HG03342 (cell line): ENCODE measurements at regions not wholly inside any gene's neighbourhood (a gene's known extent, or its start where the extent isn't known, plus 50 kb on each side); places are given as distances from the start of the nearest gene placed in this dataset.
"Not testable (repeated sequence)": the region's sequence is repeated elsewhere in the genome, so short reads cannot be mapped to it uniquely, and the experiment has no call there.

Experiments used
- ATAC-seq: cut with Tn5 transposase; IDR thresholded peaks from one replicate; pipeline ENCODE4 v1.9.1; 2021; ENCODE audit warnings: mild to moderate bottlenecking, moderate library complexity; ENCODE audit not compliant: unreplicated experiment

DNA sequence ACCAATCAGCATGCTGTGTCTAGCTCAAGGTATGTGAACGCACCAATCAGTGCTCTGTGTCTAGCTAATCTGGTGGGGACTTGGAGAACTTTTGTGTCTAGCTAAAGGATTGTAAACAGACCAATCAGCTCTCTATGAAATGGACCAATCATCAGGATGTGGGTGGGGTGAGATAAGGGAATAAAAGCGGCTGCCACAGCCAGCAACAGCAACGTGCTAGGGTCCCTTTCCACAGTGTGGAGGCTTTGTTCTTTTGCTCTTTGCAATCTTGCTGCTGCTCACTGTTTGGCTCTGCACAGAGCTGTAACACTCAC lies 1353.9 kb upstream of the CDH18 start:
- ATAC-seq, result not testable (repeated sequence)

DNA sequence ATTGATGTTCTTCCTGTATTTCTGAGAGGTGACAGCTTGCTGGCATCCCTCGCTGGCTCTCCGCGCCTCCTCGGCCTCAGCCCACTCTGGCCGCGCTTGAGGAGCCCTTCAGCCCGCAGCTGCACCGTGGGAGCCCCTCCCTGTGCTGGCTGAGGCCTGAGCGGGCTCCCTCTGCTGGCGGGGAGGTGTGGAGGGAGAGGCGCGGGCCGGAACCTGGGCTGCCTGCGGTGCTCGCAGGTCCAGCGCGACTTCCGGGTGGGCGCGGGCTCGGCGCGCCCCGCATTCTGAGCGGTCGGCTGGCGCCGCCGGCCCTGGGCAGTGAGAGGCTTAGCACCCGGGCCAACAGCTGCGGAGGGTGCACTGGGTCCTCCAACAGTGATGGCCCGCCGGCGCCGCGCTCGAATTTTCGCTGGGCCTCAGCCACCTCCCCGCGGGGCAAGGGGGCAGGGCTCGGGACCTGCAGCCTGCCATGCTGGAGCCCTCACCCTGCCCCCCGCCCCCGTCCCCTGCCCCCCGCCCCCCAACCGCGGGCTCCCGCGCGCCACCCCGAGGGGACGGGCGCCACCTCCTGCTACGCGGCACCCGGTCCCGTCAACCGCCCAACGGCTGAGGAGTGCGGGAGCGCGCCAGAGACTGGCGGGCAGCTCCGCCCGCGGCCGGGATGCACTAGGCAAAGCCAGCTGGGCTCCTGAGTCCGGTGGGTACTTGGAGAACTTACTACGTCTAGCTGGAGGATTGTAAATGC lies 1353.4 kb upstream of the CDH18 start:
- not testable (repeated sequence) for ATAC-seq

DNA sequence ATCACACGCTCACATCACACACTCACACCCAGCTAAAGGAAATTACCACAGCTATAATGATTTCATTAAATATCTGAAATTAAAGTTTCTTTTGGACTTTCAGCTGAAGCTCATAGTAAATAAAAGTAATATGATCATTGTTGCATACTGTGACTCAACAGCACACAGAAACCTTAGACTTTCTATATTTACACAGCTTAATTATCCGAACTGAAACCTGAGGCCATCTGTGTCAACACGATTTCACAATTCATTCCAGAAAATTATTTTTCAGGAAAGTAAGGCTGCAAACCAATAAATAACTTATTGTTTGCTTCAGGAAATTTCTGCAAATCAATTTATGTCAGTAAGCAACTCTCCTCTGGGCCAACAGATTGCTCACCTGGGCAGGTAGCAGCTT lies 1352.2 kb upstream of the CDH18 start:
- ATAC-seq, result not testable (repeated sequence)

DNA sequence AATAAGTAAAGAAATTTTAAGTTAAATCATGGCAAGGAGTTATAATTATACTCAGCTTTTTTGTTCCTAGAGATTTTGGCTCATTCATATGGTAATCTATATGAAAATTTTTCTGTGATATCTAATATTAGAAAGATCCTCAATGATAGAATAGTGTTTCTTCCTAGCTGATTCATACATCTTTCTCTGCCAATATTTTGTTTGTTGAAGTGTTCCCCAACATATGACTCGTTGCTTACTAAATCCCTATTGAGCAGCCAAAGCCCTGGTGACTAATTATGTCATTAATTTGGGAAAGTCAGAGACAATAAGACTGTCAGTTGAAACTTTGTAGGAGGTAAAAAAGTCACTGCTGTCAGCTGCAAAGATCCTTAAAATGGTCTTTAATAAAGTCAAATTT lies 1348.5 kb upstream of the CDH18 start:
- not testable (repeated sequence) for ATAC-seq

DNA sequence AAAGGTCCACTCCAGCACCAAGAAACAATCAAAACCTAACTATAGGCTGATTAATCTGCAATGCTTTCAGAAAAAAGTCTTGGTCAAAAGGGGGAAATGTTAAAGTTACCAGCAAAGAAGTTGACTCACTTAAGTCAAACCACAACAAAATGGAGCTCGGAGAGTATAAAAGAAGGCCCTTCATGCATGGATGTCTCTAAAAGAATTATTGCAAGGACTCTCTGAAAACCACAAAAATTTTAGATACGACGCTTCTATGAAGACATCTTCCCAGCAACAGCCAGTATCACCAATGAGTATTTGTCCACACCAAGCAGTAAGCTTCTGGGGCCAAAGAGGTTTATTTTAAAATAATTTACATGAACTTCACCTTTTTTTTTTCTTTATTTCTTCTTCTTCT lies 1327.4 kb upstream of the CDH18 start:
- ATAC-seq, result not testable (repeated sequence)

DNA sequence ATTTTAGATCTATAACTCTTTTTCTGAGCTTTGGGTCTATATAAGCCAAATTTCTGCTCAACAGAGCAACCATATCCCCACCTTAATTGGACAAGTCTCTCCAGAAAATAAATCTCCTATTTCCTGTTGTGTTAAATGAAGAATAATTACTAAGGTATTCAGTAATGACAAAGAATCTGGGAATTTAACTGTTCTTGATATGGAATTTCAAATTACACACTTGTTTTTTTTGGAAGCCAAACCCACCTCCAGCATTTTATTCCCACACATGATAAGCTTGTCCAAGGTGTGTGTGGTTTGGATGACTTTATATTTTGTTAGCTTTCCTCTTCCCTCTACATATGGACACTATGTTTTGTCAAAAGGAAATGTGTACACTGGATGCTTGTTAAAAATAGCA lies 1313.2 kb upstream of the CDH18 start:
- not testable (repeated sequence) for ATAC-seq

DNA sequence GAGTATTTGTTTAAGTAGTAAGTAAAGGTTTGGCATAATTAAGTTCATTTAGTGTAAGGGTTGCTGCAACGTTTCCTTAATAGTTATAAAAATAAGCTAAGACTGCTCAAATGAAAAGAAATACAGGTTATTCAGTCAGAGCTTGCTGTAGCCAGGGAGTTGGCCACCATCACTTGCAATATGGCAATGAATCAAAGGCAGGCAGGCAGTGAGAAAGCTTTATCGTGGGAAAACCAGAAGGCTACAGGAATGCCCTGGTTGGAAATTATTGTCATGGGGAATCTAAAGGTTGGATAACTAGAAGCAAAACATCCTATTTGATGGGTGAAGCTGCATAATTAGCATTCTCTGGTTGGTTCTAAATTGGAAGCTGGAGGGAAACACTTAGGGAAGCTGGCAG lies 1286.4 kb upstream of the CDH18 start:
- ATAC-seq, result not testable (repeated sequence)

DNA sequence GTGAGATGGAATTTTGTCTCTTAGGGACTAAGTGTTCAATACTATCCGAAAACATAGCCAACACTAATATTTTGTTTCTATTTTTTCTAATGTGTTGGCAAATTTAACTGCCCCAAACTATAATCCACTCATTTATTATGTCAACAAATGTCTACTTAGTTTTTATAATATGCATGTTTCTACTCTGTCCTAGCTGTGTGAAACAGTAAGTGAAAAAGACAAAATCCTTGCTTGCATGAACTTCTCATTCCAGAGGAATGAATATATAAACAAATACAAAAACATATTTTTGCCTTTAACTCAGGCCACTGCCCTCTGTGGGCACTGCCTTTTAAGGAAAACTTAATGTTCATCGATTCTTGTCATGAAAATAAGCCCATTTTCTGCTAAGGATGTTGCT lies 1275.4 kb upstream of the CDH18 start:
- no peak for ATAC-seq

DNA sequence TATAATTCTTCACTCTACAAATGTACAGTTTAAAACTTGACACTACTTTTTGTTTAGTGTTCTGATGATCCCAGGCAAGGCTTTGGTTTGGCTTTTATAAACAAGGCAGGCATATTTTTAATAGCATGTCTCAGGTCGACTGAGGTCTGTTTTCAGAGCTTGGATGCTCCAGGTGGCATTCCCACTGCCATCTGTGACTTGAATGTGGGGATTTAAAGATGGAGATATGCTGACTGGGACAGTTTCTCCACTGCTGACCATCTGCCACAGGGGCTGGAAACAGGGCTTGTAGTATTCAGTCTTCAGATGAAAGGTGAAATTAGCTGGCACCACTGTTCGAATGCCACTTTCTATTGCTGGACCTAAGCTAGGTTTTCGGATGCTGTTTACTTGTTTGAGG lies 1266.2 kb upstream of the CDH18 start:
- ATAC-seq, result no peak

DNA sequence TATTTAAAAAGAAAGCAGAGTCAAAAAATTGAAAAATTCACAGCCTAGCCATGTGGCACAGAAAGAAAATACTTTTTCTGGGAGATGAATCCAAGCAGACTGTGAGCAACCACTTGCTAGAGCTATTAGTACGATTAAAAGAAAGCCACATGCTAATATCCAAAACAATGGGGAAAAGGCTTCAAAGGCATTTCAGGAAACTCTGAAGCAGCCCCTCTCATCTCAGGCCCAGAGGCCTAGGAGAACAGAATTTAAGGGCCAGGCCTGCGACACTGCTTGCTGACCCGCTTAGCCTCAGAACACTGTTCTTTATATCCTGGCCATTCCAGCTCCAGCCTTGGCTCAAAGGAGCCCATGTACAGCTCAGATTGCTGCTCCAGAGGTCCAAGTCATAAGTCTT lies 1257.0 kb upstream of the CDH18 start:
- ATAC-seq, result no peak

DNA sequence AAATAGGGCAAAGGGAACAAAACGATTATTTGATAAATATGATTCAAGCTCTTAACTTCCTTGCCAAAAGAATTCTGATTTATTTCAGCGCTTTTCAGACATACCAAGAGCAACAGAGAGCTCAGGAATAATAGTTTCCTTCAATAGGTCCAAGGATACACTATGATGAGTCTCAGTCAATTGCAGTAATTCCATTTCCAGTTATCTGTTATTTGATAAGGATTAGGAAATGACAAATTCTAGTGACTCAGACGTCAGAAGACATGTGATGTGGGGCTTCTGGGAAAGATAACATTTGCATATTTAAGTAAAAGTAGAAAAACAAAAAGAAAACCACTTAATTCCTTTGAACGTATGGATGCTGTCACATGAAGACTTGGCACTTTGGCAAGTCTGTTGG lies 1250.8 kb upstream of the CDH18 start:
- ATAC-seq, result no peak

DNA sequence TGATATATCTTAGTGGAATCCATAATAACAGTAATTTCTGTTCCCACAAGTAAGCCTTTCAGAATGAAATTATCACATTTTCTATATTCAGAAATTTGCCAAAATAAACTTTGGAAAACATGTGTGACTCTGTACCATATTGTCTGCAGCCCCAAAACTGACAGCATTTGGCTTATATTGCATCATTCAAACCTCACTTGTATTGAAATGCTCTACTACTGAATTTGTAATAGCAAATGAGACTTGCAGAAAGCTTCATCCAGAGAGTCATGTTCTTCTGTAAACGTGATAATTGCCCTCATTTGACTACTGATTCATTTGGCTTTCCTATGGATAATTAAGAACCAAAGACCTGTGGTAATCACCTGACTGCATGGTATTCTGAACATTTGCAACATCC lies 1249.5 kb upstream of the CDH18 start:
- ATAC-seq, result no peak

DNA sequence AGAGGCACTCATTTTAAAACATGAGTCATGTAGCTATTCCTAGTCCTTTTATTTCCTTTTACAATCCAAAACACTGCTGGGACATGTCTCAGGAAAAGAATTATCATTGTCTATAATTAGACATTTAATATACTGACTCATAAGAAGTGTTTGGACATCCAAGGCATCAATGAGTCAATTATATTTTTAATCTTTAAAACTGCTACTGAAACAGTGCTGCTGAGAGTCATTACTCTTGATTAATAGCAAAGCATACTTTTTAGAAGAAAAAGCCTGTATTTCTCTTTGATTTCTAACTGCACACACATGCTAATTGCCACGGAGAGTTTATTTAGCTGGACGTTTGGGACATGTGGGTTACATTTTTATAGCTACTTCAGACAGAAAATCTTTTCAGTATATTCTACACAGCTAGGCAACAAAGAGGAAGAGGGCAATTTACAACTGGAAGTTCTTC lies 1249.0 kb upstream of the CDH18 start:
- ATAC-seq, result no peak

DNA sequence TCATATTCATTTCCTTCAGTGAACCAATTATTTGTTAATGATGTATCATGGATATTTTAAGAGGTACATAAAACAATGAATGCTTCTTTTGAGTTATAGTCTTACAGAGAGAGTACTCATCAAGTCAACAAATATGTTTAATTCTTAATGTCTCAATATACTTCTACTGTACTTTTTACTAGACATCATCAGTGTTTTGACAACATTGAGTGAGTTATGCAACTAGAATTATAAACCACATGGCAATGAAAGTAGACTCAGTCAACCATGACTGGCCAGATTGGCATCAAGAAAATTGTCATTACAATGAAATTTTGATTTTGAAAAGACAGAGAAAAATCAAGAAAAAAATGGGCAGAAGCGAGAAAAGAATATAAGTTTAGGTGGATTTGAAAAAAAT lies 1248.1 kb upstream of the CDH18 start:
- no peak for ATAC-seq

DNA sequence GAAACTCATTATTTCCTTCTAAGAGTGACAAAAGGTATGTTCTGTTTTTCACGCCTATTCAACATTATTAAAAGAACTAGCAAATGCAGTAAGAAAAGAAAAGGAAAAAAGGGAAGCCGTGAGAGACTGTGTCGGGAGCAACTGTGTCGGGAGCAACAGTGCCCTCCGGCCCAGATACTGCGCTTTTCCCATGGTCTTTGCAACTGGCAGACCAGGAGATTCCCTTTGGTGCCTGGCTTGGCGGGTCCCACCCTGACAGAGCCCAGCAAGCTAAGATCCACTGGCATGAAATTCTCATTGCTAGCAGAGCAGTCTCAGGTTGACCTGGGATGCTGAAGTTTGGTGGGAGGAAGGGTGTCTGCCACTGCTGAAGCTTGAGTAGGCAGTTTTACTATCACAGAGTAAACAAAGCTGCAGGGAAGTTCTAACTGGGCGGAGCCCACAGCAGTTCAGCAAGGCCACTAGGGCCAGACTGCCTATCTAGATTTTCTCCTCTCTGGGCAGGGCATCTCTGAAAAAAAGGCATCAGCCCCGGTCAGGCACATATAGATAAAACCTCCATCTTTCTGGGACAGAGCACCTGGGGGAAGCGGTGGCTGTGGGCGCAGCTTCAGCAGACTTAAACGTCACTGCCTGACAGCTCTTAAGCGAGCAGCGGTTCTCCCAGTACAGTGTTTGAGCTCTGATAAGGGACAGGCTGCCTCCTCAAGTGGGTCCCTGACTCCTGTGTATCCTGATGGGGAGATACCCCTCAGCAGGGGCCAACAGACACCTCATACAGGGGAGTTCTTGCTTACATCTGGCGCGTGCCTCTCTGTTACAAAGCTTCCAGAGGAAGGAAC lies 1237.4 kb upstream of the CDH18 start:
- no peak for ATAC-seq

DNA sequence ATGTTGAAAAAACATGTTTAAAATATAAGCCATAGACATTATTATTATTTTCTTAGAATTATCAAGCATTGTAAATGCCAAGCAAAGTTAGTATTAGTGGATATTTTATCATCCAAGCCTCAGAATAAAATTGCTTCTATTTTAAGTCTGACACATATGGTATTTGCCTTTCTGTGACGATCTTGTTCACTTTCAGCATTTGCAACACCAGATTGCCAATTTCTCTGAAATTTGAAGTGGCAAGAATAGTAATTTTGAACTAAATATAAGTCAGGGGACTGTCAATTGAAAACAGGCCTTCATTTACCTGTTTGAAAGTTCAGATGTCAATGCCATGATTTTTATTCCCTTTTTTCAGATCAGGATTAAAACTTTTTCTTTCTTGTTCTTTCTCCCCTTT lies 1233.6 kb upstream of the CDH18 start:
- no peak for ATAC-seq

DNA sequence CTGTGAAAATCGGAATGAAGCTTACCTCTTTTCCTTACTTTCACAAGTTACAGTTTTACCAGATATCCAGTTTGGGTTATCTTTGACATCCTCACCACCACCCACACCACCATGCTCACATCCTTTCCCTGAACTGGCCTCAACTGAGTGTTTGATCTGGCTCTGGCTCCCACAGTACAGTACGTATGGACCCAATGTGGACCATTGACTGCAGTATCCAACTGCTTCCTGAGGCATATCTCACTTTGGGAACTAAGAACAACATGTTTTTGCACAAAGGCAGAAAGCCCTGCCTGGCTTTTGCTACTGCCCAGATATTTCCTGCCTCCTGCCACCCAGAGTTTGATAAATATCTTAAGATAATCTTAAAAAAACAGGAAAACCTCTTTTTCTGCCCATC lies 1232.0 kb upstream of the CDH18 start:
- ATAC-seq, result no peak

DNA sequence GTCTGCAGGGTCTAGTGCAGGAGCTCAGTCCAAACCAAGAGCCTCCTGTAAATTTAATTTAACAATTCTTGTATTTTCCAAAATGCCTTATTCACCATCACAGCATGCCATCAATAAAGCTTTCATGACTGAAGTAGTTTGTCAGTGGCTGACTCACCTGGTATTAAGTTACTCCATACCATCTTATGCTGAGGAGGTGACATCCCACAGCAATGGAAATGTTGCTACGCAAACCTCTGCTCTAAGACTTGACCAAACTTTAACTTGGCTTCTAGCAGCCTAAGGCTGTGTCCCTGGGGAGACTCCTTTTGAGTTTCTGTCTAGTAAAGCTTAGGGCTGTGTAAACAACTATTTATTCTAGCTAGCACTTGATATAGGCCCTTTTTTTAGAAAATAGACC lies 1231.3 kb upstream of the CDH18 start:
- no peak for ATAC-seq

DNA sequence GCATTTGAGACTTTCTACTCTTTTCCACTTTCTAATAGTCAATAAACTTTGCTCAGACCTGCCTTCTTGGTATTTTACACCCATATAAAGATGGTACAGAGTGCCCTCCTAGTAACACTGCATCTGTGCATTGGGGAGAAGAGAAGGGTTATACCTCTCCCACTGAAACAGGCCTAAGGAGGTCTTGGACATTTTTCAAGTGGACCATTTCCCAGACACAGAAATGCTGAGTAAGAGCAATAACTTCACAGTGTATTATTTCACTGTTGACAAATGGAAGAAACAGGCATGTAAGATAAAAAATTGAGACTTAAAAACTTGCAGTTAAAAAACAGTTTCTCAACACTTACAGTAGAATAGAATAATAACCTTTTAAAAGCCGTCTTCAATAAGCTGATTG lies 1224.0 kb upstream of the CDH18 start:
- no peak for ATAC-seq

DNA sequence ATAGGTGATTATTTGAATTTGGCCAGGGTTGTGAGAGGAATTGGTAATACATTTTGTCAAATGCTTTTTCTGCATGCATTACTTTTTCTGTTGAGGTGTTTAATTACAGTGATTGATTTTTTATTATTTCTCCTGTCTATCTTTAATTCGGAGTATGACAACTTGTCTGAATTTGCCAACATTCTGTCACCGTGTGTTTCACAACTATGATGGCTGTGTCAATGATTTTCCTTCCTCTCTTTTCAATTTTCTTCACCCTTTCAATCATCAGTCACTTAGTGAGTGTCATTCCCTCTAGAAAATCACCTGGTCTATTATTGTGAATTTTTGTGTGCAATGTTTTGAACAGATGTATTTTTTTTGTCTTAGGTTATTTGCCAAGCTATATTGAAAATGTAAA lies 1221.4 kb upstream of the CDH18 start:
- no peak for ATAC-seq

DNA sequence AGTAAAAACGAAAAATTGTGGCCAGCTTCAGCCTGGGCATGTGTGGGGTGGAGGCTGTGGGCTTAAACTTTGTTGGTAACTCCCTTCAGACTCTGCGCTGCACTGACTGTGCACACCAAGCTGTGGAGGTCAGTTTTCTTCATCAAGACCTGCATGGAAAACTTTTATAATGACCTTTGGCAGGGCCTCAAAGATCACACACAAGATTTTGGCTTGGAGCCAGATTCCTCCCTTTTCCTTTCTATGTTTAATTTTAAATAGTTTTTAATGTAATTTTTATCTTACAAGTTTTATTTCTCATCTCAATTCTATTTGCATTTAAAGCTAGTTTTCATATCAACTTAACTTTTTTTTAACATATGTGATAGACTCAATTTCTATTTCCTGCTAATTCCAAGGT lies 1211.1 kb upstream of the CDH18 start:
- no peak for ATAC-seq

DNA sequence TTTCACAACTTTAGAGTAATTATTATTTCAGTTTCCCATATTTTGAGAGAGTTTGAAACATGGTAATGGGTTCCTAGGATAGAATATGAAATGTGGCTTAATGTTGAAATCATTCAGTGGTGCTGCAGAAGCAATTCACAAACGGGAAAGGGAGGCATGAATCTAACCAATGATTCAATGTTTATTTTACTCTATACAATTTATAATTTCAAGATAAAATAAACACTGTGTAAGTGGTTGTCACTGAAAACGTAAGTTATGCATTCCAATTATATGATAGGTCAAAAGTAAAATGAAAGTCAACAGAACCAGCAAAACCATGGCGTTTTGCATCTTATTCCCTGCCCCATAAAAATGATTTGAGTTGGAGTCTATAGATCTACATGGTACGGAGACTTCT lies 1207.1 kb upstream of the CDH18 start:
- ATAC-seq, result no peak
